ENCODE measurements at regions not wholly inside any gene's neighbourhood (a gene's known extent, or its start where the extent isn't known, plus 50 kb on each side); places are given as distances from the start of the nearest gene placed in this dataset.

- H4K5ac ChIP-seq (ENCODE audit: insufficient read length, low read depth, low read length) = no peak overlapping the region
- no peaks in the 10 kb centered on the region for H3K9me3 ChIP-seq (ENCODE audit: control insufficient read depth, low read depth, low read length)
- H3K56ac ChIP-seq (ENCODE audit: insufficient read length, low read depth, low read length) = no peak overlapping the region
- no peak overlapping the region for H2BK20ac ChIP-seq (ENCODE audit: low read depth, low read length, poor library complexity, severe bottlenecking)
- no peak overlapping the region for H3K27ac ChIP-seq (ENCODE audit: insufficient read length, low read depth, low read length)
- no peak for TF ChIP-seq CTCF (conservative IDR thresholded peaks at IDR 0.05)
- no peaks in the 10 kb centered on the region for H3K4me1 ChIP-seq (ENCODE audit: insufficient read depth, low read length)
- H4K8ac ChIP-seq (replicated peaks; ENCODE audit: insufficient read length, low read depth, low read length) = no peak overlapping the region
- no peak overlapping the region for H4K91ac ChIP-seq (ENCODE audit: insufficient read length, low read depth, low read length)
- no peak overlapping the region for H3K4ac ChIP-seq (ENCODE audit: low read depth, low read length)
- H3K4me1 Mint-ChIP-seq = no peaks in the 10 kb centered on the region
- H2BK120ac ChIP-seq (ENCODE audit: low read depth, low read length, poor library complexity, severe bottlenecking) = no peak overlapping the region
- H2BK12ac ChIP-seq (ENCODE audit: insufficient read length, low read depth, low read length) = no peak overlapping the region
- H3K23ac ChIP-seq (ENCODE audit: insufficient read length, low read depth, low read length) = no peak overlapping the region
- no peaks in the 10 kb centered on the region for H3K79me1 ChIP-seq (ENCODE audit: insufficient read depth, low read depth, low read length, poor library complexity, severe bottlenecking)
- H3K9ac ChIP-seq (ENCODE audit: extremely low read depth, insufficient read length, low read length) = no peak overlapping the region
- no CpG with 5 or more reads among the region's 14 CpGs for WGBS (ENCODE audit: extremely low coverage, insufficient read length, low lambda C conversion rate)
- H4K20me1 ChIP-seq (ENCODE audit: control insufficient read depth, insufficient read depth, insufficient read length) = no peaks in the 10 kb centered on the region
- no peaks in the 10 kb centered on the region for H3K23me2 ChIP-seq (ENCODE audit: insufficient read length, low read depth, low read length, poor library complexity, severe bottlenecking)
- H2AK5ac ChIP-seq (ENCODE audit: insufficient read length, low read length) = no peak overlapping the region
- H3K9me3 Mint-ChIP-seq = no peaks in the 10 kb centered on the region
- no peak overlapping the region for H3K18ac ChIP-seq (ENCODE audit: insufficient read length, low read depth, low read length)
- no peak overlapping the region for H3K27ac Mint-ChIP-seq
- no peaks in the 10 kb centered on the region for H3K79me2 ChIP-seq (ENCODE audit: insufficient read depth, low read length)
- H3K4me3 Mint-ChIP-seq = no peak overlapping the region
- no peak overlapping the region for H3K4me2 ChIP-seq (ENCODE audit: insufficient read depth, insufficient read length, low read length)
- H2BK5ac ChIP-seq (ENCODE audit: insufficient read length, low read length) = no peak overlapping the region
- H3K14ac ChIP-seq (ENCODE audit: insufficient read depth, low read length) = no peak overlapping the region
- H3K27me3 ChIP-seq (ENCODE audit: insufficient read depth, low read length) = no peaks in the 10 kb centered on the region
- H3K36me3 Mint-ChIP-seq (ENCODE audit: insufficient read depth in 1 of 3, low read depth in 3 of 3) = no peaks in the 10 kb centered on the region
- H2AFZ ChIP-seq (ENCODE audit: low read length) = no peak overlapping the region
- H3K27me3 Mint-ChIP-seq (ENCODE audit: low read depth) = peaks cover 10% of the 10 kb centered on the region
- DNase-seq = no peak
- no peak overlapping the region for H3T11ph ChIP-seq (ENCODE audit: low read length)
- H2BK15ac ChIP-seq (ENCODE audit: low read depth, low read length) = no peak overlapping the region
Observed at GRCh38 chr22:46060292-46061123, 83.5 kb upstream of the WNT7B start.
